Right lobe of liver (tissue), 6 donors: ENCODE measurements at regions not wholly inside any gene's neighbourhood (a gene's known extent, or its start where the extent isn't known, plus 50 kb on each side); places are given as distances from the start of the nearest gene placed in this dataset.

Experiments used
- ATAC-seq, 4 donors: fragments of 200-7000 bp; cut with Tn5 transposase; one replicate each; pipeline ENCODE4 v1.9.1; 2020; ENCODE audit warnings: mild to moderate bottlenecking in 4 of 4, moderate library complexity in 4 of 4
- DNase-seq, 3 donors: peaks; one replicate each; pipeline ENCODE4 v3.0.0-alpha.2; 2020
- H3K27ac ChIP-seq, 3 donors: fragments of 200-600 bp; one replicate each; pipeline ENCODE4 v1.8.0; 2022
- H3K27me3 ChIP-seq, 2 donors: fragments of 200-600 bp; one replicate each; pipeline ENCODE4 v1.8.0; 2022
- H3K36me3 ChIP-seq, 4 donors: fragments of 200-600 bp; sonication (generic) in 1 of 4; one replicate each; pipeline versions ENCODE4 v1.5.1 to v1.8.0; 2017 to 2022; ENCODE audit warnings: control low read depth in 1 of 4
- H3K4me1 ChIP-seq, 4 donors: fragments of 200-600 bp; sonication (generic) in 1 of 4; one replicate each; pipeline versions ENCODE4 v1.5.1 to v1.8.0; 2017 to 2022; ENCODE audit warnings: control low read depth in 1 of 4
- H3K4me3 ChIP-seq, 3 donors: fragments of 200-600 bp; one replicate each; pipeline ENCODE4 v1.8.0; 2022
- H3K9me3 ChIP-seq, 4 donors: fragments of 200-600 bp; sonication (generic) in 1 of 4; one replicate each; pipeline versions ENCODE4 v1.5.1 to v1.8.0; 2017 to 2022; ENCODE audit warnings: control low read depth in 1 of 4
- CTCF ChIP-seq, 4 donors: fragments of 200-600 bp in 3 of 4; fragments of 450-650 bp in 1 of 4; IDR thresholded peaks; one replicate each; pipeline versions ENCODE4 v1.5.1 to v1.8.0; 2016 to 2022; ENCODE audit warnings: antibody characterized with exemption in 4 of 4, mild to moderate bottlenecking in 2 of 4
- POLR2A ChIP-seq: fragments of 450-650 bp; IDR thresholded peaks from one replicate; pipeline ENCODE4 v1.6.1; 2017; ENCODE audit warnings: antibody characterized with exemption, mild to moderate bottlenecking
- WGBS: methylation state at CpG from one replicate; pipeline ENCODE4 v1.1.6; 2018; ENCODE audit warnings: low coverage, low lambda C conversion rate; ENCODE audit not compliant: insufficient coverage; ENCODE audit errors: missing lambda C conversion rate; 5-methylcytosine and 5-hydroxymethylcytosine counted together
- intact Hi-C, 2 donors: fragments of 100-400 bp; cut with DNase I; formaldehyde crosslinking; loops; one replicate each; pipeline versions ENCODE4 v1.11.2 to v1.14.1; 2022
- donor health status: DM: no; HTN: yes; CAD: no.
- donor health status: DM: no; HTN: no; CAD: no.
- donor health status: DM: no; HTN: no; CAD: no.
- donor health status: DM: no; HTN: yes; CAD: no.
- donor health status: DM: no; HTN: yes; CAD: no.

- no peak overlapping the region for H3K4me3 ChIP-seq
- intact Hi-C loops, result no loop called here
- H3K4me1 ChIP-seq, result no peaks in the 10 kb centered on the region
- no peaks in the 10 kb centered on the region for H3K9me3 ChIP-seq
- no peaks in the 10 kb centered on the region for H3K27me3 ChIP-seq
- DNase-seq, result no peak
- H3K36me3 ChIP-seq, result no peaks in the 10 kb centered on the region
- H3K27ac ChIP-seq, result no peak overlapping the region
- no peak for TF ChIP-seq POLR2A
- no peak for TF ChIP-seq CTCF (IDR thresholded peaks at IDR 0.05)
- WGBS, result 53% methylated on average over 7 of the region's 7 CpGs
- no peak for ATAC-seq
Observed at GRCh38 chr13:81224209-81224833, 883.4 kb upstream of the SPRY2 start.

GRCh38 chr13:81223778-81224177, 882.9 kb upstream of the SPRY2 start:
- Histone ChIP-seq H3K9me3 (no peaks in the 10 kb centered on the region), H3K27me3 (no peaks in the 10 kb centered on the region), H3K27ac (no peak overlapping the region), H3K36me3 (no peaks in the 10 kb centered on the region), H3K4me3 (no peak overlapping the region), H3K4me1 (no peaks in the 10 kb centered on the region)
- ATAC-seq (no peak), DNase-seq (no peak)
- intact Hi-C loops, result no loop called here
- TF ChIP-seq POLR2A (no peak), CTCF (IDR thresholded peaks at IDR 0.05) (no peak)
- 51% methylated on average over 6 of the region's 6 CpGs for WGBS

GRCh38 chr13:81211713-81212112, 870.8 kb upstream of the SPRY2 start:
- ATAC-seq (no peak), DNase-seq (no peak)
- 66% methylated on average over 2 of the region's 2 CpGs for WGBS
- no peaks in the 10 kb centered on the region for H3K9me3 ChIP-seq
- H3K4me3 ChIP-seq, result no peak overlapping the region
- no peaks in the 10 kb centered on the region for H3K36me3 ChIP-seq
- no peak for TF ChIP-seq CTCF (IDR thresholded peaks at IDR 0.05)
- no peak for TF ChIP-seq POLR2A
- H3K27me3 ChIP-seq, result no peaks in the 10 kb centered on the region
- no peaks in the 10 kb centered on the region for H3K4me1 ChIP-seq
- intact Hi-C loops, result no loop called here
- no peak overlapping the region for H3K27ac ChIP-seq

GRCh38 chr13:81207636-81208035, 866.7 kb upstream of the SPRY2 start:
- no peak overlapping the region for H3K4me3 ChIP-seq
- H3K27me3 ChIP-seq, result no peaks in the 10 kb centered on the region
- H3K4me1 ChIP-seq, result no peaks in the 10 kb centered on the region
- DNase-seq (no peak), ATAC-seq (no peak)
- intact Hi-C loops, result no loop called here
- no peaks in the 10 kb centered on the region for H3K9me3 ChIP-seq
- 48% methylated on average over 3 of the region's 3 CpGs for WGBS
- no peaks in the 10 kb centered on the region for H3K36me3 ChIP-seq
- H3K27ac ChIP-seq, result no peak overlapping the region
- no peak for TF ChIP-seq POLR2A
- TF ChIP-seq CTCF (IDR thresholded peaks at IDR 0.05), result no peak

GRCh38 chr13:81207231-81207630, 866.3 kb upstream of the SPRY2 start:
- ATAC-seq, result no peak
- Histone ChIP-seq H3K27me3 (no peaks in the 10 kb centered on the region), H3K4me3 (no peak overlapping the region), H3K9me3 (no peaks in the 10 kb centered on the region), H3K36me3 (no peaks in the 10 kb centered on the region), H3K27ac (no peak overlapping the region), H3K4me1 (no peaks in the 10 kb centered on the region)
- no peak for DNase-seq
- intact Hi-C loops, result no loop called here
- no peak for TF ChIP-seq POLR2A
- TF ChIP-seq CTCF (IDR thresholded peaks at IDR 0.05), result no peak
